GM18861 (cell line): ENCODE measurements at regions not wholly inside any gene's neighbourhood (a gene's known extent, or its start where the extent isn't known, plus 50 kb on each side); places are given as distances from the start of the nearest gene placed in this dataset.

Experiments used
- ATAC-seq: cut with Tn5 transposase; IDR thresholded peaks from one replicate; pipeline ENCODE4 v1.9.1; 2021; ENCODE audit not compliant: unreplicated experiment

- ATAC-seq = no peak
Measured at GRCh38 chr3:168850109-168850508, 754.4 kb upstream of the GOLIM4 start.

- ATAC-seq = peak; percentile 66
Measured at GRCh38 chr3:168847291-168847883, 751.7 kb upstream of the GOLIM4 start.

- ATAC-seq = no peak
Measured at GRCh38 chr3:168844894-168845482, 749.3 kb upstream of the GOLIM4 start.

GRCh38 chr3:168844472-168844871 lies 748.7 kb upstream of the GOLIM4 start:
- no peak for ATAC-seq

- ATAC-seq = no peak
Measured at GRCh38 chr3:168843481-168843880, 747.8 kb upstream of the GOLIM4 start.

- ATAC-seq = no peak
Measured at GRCh38 chr3:168839653-168840052, 743.9 kb upstream of the GOLIM4 start.

- ATAC-seq = no peak
Measured at GRCh38 chr3:168834558-168834957, 738.8 kb upstream of the GOLIM4 start.

- no peak for ATAC-seq
Measured at GRCh38 chr3:168828943-168829342, 733.2 kb upstream of the GOLIM4 start.

- no peak for ATAC-seq
Measured at GRCh38 chr3:168828536-168828935, 732.8 kb upstream of the GOLIM4 start.

- ATAC-seq = no peak
Measured at GRCh38 chr3:168828014-168828413, 732.3 kb upstream of the GOLIM4 start.

GRCh38 chr3:168824107-168824506 lies 728.4 kb upstream of the GOLIM4 start:
- ATAC-seq = no peak

- no peak for ATAC-seq
Measured at GRCh38 chr3:168823466-168823865, 727.7 kb upstream of the GOLIM4 start.

- no peak for ATAC-seq
Measured at GRCh38 chr3:168820810-168821415, 725.2 kb upstream of the GOLIM4 start.

GRCh38 chr3:168817177-168817576 lies 721.5 kb upstream of the GOLIM4 start:
- ATAC-seq = no peak

GRCh38 chr3:168815946-168816345 lies 720.2 kb upstream of the GOLIM4 start:
- no peak for ATAC-seq

GRCh38 chr3:168813225-168813802 lies 717.6 kb upstream of the GOLIM4 start:
- no peak for ATAC-seq

GRCh38 chr3:168812234-168812633 lies 716.5 kb upstream of the GOLIM4 start:
- ATAC-seq = no peak

GRCh38 chr3:168808596-168808995 lies 712.9 kb upstream of the GOLIM4 start:
- ATAC-seq = no peak

GRCh38 chr3:168807448-168807847 lies 711.7 kb upstream of the GOLIM4 start:
- no peak for ATAC-seq

GRCh38 chr3:168806871-168807270 lies 711.1 kb upstream of the GOLIM4 start:
- no peak for ATAC-seq

GRCh38 chr3:168803536-168803935 lies 707.8 kb upstream of the GOLIM4 start:
- no peak for ATAC-seq

- no peak for ATAC-seq
Measured at GRCh38 chr3:168802766-168803165, 707.0 kb upstream of the GOLIM4 start.
